Omental fat pad (tissue), 3 donors: ENCODE measurements at regions not wholly inside any gene's neighbourhood (a gene's known extent, or its start where the extent isn't known, plus 50 kb on each side); places are given as distances from the start of the nearest gene placed in this dataset.

Experiments
- ATAC-seq: fragments of 150-250 bp; one replicate; pipeline ENCODE4 v1.9.1; 2016; ENCODE audit warnings: mild to moderate bottlenecking, moderate library complexity; ENCODE audit not compliant: low FRiP score
- DNase-seq: peaks from one replicate; pipeline ENCODE4 v3.0.0-alpha.2; 2019; ENCODE audit warnings: low spot score
- TF ChIP-seq, protein P1 (sequence below), 3 donors: fragments of 450-650 bp; IDR thresholded peaks; one replicate each; pipeline ENCODE4 v1.5.1; 2016 to 2017; ENCODE audit warnings: antibody characterized with exemption in 3 of 3, mild to moderate bottlenecking in 3 of 3, moderate library complexity in 2 of 3

DNA sequence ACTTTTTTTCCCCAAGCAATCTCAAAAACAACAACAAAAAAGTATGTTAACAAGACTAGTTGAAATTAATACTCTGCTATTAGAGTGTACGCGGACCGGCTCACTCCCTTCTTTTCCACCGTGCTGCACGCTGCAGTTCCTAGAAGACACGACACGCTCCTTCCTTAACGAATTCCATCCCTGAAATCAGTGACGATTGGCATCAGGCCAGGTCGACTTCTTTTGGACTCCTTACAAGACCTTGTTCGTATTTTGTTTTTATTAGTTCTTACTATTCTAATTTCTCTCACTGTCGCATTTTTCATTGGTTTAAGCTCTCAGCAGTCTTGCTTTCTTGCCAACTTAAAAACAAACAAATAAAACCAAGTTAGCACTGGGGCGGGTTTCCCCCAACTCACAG, 175.8 kb upstream of the PITX2 start:
- TF ChIP-seq, protein P1, sequence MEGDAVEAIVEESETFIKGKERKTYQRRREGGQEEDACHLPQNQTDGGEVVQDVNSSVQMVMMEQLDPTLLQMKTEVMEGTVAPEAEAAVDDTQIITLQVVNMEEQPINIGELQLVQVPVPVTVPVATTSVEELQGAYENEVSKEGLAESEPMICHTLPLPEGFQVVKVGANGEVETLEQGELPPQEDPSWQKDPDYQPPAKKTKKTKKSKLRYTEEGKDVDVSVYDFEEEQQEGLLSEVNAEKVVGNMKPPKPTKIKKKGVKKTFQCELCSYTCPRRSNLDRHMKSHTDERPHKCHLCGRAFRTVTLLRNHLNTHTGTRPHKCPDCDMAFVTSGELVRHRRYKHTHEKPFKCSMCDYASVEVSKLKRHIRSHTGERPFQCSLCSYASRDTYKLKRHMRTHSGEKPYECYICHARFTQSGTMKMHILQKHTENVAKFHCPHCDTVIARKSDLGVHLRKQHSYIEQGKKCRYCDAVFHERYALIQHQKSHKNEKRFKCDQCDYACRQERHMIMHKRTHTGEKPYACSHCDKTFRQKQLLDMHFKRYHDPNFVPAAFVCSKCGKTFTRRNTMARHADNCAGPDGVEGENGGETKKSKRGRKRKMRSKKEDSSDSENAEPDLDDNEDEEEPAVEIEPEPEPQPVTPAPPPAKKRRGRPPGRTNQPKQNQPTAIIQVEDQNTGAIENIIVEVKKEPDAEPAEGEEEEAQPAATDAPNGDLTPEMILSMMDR (IDR thresholded peaks at IDR 0.05): no peak
- ATAC-seq: no peak
- no peak for DNase-seq

DNA sequence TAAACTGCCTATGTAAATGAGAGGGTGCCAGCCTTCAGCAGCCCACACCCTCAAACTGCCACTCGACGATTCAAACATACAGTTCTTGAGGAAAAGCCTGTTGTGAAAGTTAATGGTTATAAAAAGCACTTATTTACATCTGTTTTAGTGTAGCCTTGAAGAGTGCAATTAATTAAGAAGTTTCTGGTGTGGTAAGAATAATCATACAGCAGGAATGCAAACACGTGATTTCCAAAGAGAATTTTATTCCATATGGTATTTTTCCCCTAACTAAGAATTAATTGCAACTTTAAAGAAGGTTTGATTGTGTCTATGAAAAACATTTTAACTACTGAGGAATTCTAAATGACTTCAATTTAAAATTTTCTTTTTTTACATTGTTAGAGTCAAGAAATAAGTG, 176.3 kb upstream of the PITX2 start:
- ATAC-seq: no peak
- DNase-seq: no peak
- TF ChIP-seq, protein P1 (IDR thresholded peaks at IDR 0.05): no peak

DNA sequence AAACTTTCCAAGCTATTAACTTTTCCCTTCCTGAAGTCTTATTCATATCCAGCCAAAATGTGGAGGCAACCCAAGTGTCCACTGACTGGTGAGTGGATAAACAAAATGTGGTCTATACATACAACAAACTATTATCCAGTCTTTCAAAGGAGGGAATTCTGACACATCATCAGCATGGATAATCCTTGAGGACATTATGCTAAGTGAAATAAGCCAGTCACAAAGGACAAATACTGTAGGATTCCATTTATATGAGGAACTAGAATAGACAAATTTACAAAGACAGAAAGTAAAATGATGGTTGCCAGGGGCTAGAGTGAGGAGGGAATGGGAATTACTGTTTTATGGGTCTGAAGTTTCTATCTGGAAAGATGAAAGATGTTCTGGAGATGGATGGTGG, 178.7 kb upstream of the PITX2 start:
- ATAC-seq (no peak), DNase-seq (no peak)
- TF ChIP-seq, protein P1 (IDR thresholded peaks at IDR 0.05): no peak

GRCh38 chr4:110808351-110808878, 185.5 kb upstream of the PITX2 start:
- TF ChIP-seq, protein P1 (IDR thresholded peaks at IDR 0.05): no peak
- DNase-seq: no peak
- no peak for ATAC-seq

DNA sequence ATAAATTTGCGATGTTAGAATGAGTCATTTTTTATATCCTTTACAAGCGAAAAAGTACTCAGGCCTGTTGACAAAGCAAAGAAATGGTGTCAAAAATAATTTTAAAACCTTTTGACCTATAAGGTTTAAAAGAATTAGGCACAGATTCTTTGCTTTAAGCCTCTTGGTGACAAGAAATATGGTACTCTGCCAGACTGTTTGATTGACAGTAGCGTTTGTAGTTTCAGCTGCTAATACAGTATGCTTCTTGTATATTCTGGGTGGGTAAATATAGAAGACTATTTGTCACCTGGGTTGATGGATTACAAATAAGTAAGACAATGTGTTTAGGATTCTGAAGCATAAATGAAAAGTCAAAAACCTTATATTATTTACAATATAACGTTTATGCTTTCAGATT, 193.1 kb upstream of the PITX2 start:
- ATAC-seq (no peak), DNase-seq (no peak)
- TF ChIP-seq, protein P1 (IDR thresholded peaks at IDR 0.05): no peak

DNA sequence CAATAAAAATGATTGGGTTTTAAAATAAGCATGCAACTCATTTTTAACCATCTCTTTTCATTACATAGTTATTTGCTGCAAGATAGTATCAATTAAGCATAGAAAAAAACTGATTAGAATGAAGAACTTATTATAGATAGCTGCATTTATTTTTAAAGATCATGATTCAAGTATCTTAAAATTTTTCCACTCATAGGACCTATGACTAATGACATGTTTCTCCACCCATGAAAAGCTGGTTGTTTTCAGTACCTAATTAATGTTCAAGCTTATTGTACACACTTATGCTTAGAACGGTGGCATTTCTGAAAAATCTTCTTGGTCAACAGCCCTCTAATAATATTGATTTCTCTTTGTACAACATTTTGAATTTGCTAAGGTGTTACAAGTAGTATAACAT, 193.5 kb upstream of the PITX2 start:
- DNase-seq: no peak
- no peak for ATAC-seq
- TF ChIP-seq, protein P1 (IDR thresholded peaks at IDR 0.05): no peak

DNA sequence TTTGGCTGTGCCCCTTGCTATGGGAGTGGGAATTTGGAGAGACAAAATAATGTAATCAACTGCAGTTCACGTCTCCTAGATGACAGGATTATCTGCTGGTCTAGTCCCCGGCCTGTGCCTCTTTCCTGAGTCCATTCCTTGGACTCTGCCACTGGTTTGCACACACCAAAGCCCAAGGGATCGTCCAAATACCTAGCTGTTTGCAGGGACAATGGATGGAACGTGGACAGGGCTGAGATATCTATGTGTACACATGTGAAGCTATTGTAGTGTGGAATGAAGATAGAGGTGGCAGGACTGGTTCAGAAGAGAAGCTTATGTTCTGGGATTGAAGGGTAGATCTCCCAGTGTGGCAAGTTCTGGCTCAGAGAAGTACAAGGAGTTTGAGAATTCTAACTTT, 198.3 kb upstream of the PITX2 start:
- ATAC-seq (no peak), DNase-seq (no peak)
- TF ChIP-seq, protein P1 (IDR thresholded peaks at IDR 0.05): no peak
